HepG2 (cell line): ENCODE measurements at regions not wholly inside any gene's neighbourhood (a gene's known extent, or its start where the extent isn't known, plus 50 kb on each side); places are given as distances from the start of the nearest gene placed in this dataset.

Experiments used
- BHLHE40 ChIP-seq: IDR thresholded peaks from 2 replicates; pipeline ENCODE4 v1.6.1; 2011; ENCODE audit warnings: low read length, improper control_type of control experiment
- CBX2 ChIP-seq, 2 experiments: fragments of 200-600 bp in 1 of 2; sonication (generic); formaldehyde crosslinking in 1 of 2; IDR thresholded peaks; 2 replicates each; pipeline versions ENCODE4 v1.7.0 to v1.8.1; 2018 to 2022; ENCODE audit warnings: low read depth in 2 of 2, low read length in 1 of 2, mild to moderate bottlenecking in 1 of 2, missing genetic modification reagents in 1 of 2
- CTCF ChIP-seq: sonication (generic); formaldehyde crosslinking; IDR thresholded peaks from 2 replicates; pipeline ENCODE4 v1.5.0; 2020; ENCODE audit warnings: mild to moderate bottlenecking, missing genetic modification reagents, moderate library complexity
- DBP ChIP-seq: sonication (generic); formaldehyde crosslinking; IDR thresholded peaks from 2 replicates; pipeline ENCODE4 v1.4.0; 2020; ENCODE audit warnings: missing genetic modification reagents; ENCODE audit errors: not compliant biosample characterization
- EZH2 ChIP-seq: conservative IDR thresholded peaks from 2 replicates; pipeline ENCODE4 v1.6.1; 2012; ENCODE audit warnings: mild to moderate bottlenecking, low read depth, low read length, moderate library complexity
- HMGXB3 ChIP-seq: sonication (generic); formaldehyde crosslinking; IDR thresholded peaks from 2 replicates; pipeline ENCODE4 v1.4.0; 2020; ENCODE audit warnings: missing genetic modification reagents, borderline replicate concordance
- MXD3 ChIP-seq: IDR thresholded peaks from 2 replicates; pipeline ENCODE4 v1.6.1; 2016; ENCODE audit warnings: mild to moderate bottlenecking, missing biosample characterization, missing genetic modification reagents
- SMC3 ChIP-seq: IDR thresholded peaks from 2 replicates; pipeline ENCODE4 v1.6.1; 2011; ENCODE audit warnings: low read length, improper control_type of control experiment
- ZBTB3 ChIP-seq: sonication (generic); formaldehyde crosslinking; IDR thresholded peaks from 2 replicates; pipeline ENCODE4 v1.4.0; 2020; ENCODE audit warnings: low read depth, mild to moderate bottlenecking, moderate library complexity, missing genetic modification reagents, borderline replicate concordance
- ZHX1 ChIP-seq: sonication (generic); formaldehyde crosslinking; IDR thresholded peaks from 2 replicates; pipeline ENCODE4 v1.8.1; 2022; ENCODE audit warnings: low read depth, mild to moderate bottlenecking, missing genetic modification reagents
- ZSCAN21 ChIP-seq: sonication (generic); formaldehyde crosslinking; IDR thresholded peaks from 2 replicates; pipeline ENCODE4 v1.8.0; 2022; ENCODE audit warnings: mild to moderate bottlenecking, missing genetic modification reagents, moderate library complexity, borderline replicate concordance
- ZSCAN31 ChIP-seq: sonication (generic); formaldehyde crosslinking; IDR thresholded peaks from 2 replicates; pipeline ENCODE4 v1.5.0; 2020; ENCODE audit warnings: low read depth, mild to moderate bottlenecking, missing genetic modification reagents

GRCh38 chr13:79660361-79660760 is 179.4 kb downstream of the NDFIP2 start:
- TF ChIP-seq SMC3 (no peak), ZSCAN31 (CRISPR knock-in tag) (no peak), EZH2 (no peak), CTCF (no peak), HMGXB3 (no peak), DBP (CRISPR knock-in tag) (no peak), ZSCAN21 (CRISPR knock-in tag) (no peak), CBX2 (IDR thresholded peaks at IDR 0.05; ENCODE audit: low read depth, low read length) (no peak), CBX2 (CRISPR knock-in tag; IDR thresholded peaks at IDR 0.05; ENCODE audit: low read depth) (no peak), ZBTB3 (no peak), BHLHE40 (no peak), ZHX1 (CRISPR knock-in tag) (no peak), MXD3 (CRISPR knock-in tag) (no peak)
